GM21381 (cell line): ENCODE measurements at regions not wholly inside any gene's neighbourhood (a gene's known extent, or its start where the extent isn't known, plus 50 kb on each side); places are given as distances from the start of the nearest gene placed in this dataset.
"Not testable (repeated sequence)": the region's sequence is repeated elsewhere in the genome, so short reads cannot be mapped to it uniquely, and the experiment has no call there.

Experiments used
- ATAC-seq: cut with Tn5 transposase; IDR thresholded peaks from one replicate; pipeline ENCODE4 v1.9.1; 2021; ENCODE audit warnings: mild to moderate bottlenecking, moderate library complexity; ENCODE audit not compliant: unreplicated experiment

- no peak for ATAC-seq
These were observed 467.1 kb upstream of the MGAT4C start for GRCh38 chr12:86723326-86723725.

- no peak for ATAC-seq
These were observed 465.7 kb upstream of the MGAT4C start for GRCh38 chr12:86721713-86722397.

GRCh38 chr12:86719381-86719780 lies 463.2 kb upstream of the MGAT4C start:
- ATAC-seq: no peak

DNA sequence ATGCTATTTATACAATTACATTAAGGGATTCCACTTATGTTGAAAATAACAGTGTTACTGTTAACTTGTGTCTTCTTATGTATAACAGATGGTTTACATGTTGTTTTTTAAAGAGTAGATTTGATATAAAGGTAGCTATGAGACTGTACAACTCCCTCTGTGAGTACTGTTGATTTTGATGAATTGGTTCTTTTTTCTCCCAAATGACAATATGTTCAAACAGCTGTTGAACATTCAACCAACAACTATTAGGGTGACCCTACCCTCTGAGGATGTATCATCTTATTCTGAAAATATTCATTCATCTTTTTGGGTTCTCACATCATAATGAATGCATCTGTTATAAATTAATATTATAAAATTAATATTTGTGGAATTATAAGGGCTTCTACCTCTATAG lies 456.9 kb upstream of the MGAT4C start:
- ATAC-seq: no peak

DNA sequence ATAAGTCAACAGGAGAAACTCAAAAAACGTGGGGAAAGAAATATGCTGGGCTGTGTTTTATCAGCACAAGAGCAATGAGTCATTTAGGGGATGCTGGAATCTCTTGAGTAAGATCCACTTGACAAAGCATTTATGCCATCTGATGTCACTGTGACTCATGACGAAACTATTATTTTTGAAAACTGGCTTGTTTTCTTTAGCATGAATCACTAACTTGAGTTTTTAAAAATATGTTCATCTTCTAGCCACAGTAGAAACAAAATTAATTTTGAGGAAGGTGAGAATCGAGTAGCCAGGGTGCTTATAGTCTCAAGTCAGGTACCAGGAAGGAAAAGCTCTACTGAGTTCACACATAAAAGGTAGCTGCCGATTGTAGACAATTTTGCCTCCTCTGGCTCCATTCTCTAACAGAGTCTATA lies 456.2 kb upstream of the MGAT4C start:
- no peak for ATAC-seq

GRCh38 chr12:86711731-86712130 lies 455.5 kb upstream of the MGAT4C start:
- ATAC-seq: no peak

DNA sequence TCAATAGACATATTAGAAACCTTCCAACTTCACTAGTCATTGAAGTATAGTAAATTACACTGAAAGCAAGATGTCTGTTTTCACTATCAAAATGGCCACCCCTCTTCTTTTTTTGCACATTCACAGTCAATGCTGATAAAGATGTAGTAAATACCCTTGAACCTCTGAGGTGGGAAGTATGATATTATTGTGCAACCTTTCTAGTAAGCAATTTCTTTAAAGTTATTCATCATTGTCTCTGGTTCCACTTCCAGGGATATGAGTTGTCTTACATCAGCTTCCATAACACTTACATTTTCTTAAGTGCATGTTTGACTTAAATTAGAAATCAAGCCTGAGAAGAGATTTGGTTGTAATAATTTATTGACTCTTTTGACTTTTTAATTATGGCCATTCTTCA lies 453.9 kb upstream of the MGAT4C start:
- no peak for ATAC-seq

DNA sequence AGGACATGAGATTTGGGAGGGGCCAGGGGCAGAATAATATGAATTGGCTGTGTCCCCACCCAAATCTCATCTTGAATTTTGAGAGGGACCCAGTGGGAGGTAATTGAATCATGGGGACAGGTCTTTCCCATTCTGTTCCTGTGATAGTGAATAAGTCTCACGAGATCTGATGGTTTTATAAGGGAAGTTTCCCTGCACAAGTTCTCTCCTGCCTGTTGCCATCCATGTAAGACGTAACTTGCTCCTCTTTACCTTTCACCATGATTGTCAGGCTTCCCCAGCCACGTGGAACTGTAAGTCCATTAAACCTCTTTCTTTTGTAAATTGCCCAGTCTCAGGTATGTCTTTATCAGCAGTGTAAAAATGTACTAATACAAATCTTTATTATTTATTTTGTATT lies 452.8 kb upstream of the MGAT4C start:
- ATAC-seq: not testable (repeated sequence)

- no peak for ATAC-seq
These were observed 442.4 kb upstream of the MGAT4C start for GRCh38 chr12:86698641-86698980.

- ATAC-seq: no peak
These were observed 441.9 kb upstream of the MGAT4C start for GRCh38 chr12:86697916-86698640.

- no peak for ATAC-seq
These were observed 427.5 kb upstream of the MGAT4C start for GRCh38 chr12:86683568-86684304.

- ATAC-seq: no peak
These were observed 424.9 kb upstream of the MGAT4C start for GRCh38 chr12:86681060-86681459.

- no peak for ATAC-seq
These were observed 419.0 kb upstream of the MGAT4C start for GRCh38 chr12:86675197-86675596.

DNA sequence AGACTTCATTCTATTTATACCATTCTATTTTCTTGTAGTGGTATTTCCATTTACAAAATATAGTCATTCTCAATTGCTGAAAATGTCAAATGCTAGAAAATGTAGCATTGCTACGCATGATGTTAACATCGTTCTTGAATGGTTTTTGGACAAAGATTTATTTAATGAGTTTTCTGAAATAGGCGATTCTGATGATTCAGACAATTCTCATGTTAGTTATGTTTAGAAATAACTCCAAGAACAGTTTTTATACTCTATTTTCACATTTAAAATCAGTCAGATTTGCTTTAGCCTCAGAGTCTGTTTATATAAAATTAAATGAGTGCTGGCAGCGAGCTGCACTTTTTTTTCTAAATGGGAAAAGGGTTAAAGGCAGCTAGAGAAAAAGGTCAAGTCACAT lies 414.8 kb upstream of the MGAT4C start:
- ATAC-seq: no peak

- ATAC-seq: no peak
These were observed 412.8 kb upstream of the MGAT4C start for GRCh38 chr12:86669010-86669409.

DNA sequence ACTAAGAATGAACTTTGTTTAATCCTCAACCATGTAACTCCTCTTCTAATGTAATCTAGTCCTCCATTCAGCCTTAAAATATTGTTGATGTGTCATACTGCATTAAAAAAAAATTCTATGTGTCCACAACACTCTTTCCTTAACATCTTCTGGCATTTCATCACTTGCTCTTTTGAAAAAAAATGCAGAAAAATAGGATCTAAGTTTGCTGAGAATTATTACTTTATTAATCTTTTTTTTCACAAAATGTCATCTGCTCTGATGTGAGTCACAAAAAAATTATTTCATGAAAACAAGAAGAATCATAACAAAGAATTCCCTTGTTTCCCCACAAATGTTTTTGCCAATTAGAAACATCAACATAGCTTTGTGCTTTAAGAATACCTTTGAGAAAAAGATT lies 410.1 kb upstream of the MGAT4C start:
- no peak for ATAC-seq

DNA sequence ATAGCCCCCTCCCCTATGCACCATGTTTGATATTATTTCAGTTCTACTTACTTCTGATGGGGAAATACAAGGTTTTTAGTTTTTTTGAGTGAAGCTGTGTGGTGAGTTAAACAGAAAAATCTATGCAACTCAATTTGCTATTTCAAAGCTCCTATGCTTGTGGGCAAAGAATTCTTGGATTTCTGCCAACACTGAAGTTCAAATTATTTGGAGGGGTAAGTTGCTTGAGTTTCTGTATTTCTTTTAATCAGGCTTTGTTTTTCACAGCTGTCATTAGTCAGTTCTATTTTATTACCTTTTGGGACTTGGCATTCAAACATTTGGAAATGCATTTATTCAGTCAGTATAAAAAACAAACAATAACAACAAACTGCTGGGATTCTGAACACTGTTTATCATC lies 407.5 kb upstream of the MGAT4C start:
- ATAC-seq: no peak

GRCh38 chr12:86663173-86663572 lies 407.0 kb upstream of the MGAT4C start:
- peak; percentile 51 for ATAC-seq

- no peak for ATAC-seq
These were observed 406.3 kb upstream of the MGAT4C start for GRCh38 chr12:86662464-86662863.

GRCh38 chr12:86660488-86661147 lies 404.4 kb upstream of the MGAT4C start:
- ATAC-seq: no peak

DNA sequence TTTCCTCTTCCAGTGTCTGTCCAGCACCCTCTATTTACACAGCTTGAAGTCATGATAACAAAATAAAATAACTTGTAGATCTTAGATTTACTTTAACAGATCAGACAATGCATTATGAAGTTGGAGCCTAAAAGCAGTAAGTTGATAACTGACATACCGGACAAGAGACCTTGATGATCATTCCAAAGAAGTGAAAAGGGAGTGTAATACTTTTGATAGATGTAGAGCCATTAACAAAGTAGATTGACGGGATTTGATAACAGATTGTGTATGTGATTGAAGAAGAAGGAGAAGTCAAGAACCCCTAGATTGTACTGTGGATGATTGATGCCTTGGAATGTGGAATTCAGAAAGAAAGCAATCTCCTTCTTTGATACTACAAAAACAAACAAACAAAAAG lies 403.8 kb upstream of the MGAT4C start:
- ATAC-seq: no peak

DNA sequence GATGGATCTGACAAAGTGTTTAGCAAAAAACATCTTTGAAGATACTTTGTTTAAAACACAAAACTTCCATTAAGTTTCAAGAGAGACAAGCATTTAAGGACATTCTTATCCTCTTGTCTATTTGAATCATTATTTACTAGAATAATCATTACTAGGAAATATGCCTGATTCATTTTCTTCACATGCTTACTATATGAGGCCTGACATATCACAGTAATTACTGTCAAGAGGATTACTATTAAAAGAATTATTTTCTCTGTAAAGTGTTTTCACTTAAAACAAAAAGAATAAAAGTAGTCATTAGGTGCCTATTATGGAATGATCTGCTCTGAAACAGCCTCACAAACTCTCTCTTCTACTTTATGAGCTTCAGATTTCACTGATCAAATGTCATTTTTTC lies 402.1 kb upstream of the MGAT4C start:
- ATAC-seq: no peak
